Esophagus muscularis mucosa (tissue), 3 donors: ENCODE measurements at regions not wholly inside any gene's neighbourhood (a gene's known extent, or its start where the extent isn't known, plus 50 kb on each side); places are given as distances from the start of the nearest gene placed in this dataset.

Experiments
- POLR2AphosphoS5 ChIP-seq, 2 donors: sonication (generic); formaldehyde crosslinking; IDR thresholded peaks; one replicate each; pipeline ENCODE4 v1.6.1; 2017; ENCODE audit warnings: antibody characterized with exemption in 2 of 2
- TF ChIP-seq, protein P1 (sequence below), 3 experiments: fragments of 200-600 bp in 2 of 3; fragments of 450-650 bp in 1 of 3; sonication (generic) in 2 of 3; IDR thresholded peaks; one replicate each; pipeline ENCODE4 v1.5.1; 2017 to 2019; ENCODE audit warnings: antibody characterized with exemption in 3 of 3, mild to moderate bottlenecking in 2 of 3, moderate library complexity in 1 of 3

DNA sequence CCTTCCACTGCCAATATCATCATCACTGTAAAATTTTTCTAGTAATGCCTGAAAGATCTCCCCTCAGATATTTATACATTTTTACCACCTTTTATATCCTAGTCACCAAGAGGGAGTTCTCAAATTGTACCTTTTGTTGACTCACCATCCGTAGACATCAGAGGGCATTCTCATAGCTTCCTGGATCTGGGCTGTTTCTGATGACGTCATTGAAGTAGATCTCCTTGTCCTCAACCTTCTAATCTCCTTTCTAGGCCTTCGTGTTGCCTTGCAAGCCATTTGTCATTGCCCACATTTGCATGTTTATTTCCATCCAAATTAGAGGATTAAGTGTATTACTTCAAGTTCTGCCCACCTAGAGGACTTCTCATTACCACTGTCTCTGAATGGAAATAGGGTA is 193.4 kb upstream of the NRXN1 start:
- TF ChIP-seq, protein P1, sequence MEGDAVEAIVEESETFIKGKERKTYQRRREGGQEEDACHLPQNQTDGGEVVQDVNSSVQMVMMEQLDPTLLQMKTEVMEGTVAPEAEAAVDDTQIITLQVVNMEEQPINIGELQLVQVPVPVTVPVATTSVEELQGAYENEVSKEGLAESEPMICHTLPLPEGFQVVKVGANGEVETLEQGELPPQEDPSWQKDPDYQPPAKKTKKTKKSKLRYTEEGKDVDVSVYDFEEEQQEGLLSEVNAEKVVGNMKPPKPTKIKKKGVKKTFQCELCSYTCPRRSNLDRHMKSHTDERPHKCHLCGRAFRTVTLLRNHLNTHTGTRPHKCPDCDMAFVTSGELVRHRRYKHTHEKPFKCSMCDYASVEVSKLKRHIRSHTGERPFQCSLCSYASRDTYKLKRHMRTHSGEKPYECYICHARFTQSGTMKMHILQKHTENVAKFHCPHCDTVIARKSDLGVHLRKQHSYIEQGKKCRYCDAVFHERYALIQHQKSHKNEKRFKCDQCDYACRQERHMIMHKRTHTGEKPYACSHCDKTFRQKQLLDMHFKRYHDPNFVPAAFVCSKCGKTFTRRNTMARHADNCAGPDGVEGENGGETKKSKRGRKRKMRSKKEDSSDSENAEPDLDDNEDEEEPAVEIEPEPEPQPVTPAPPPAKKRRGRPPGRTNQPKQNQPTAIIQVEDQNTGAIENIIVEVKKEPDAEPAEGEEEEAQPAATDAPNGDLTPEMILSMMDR (IDR thresholded peaks at IDR 0.05), result no peak
- no peak for TF ChIP-seq POLR2AphosphoS5 (IDR thresholded peaks at IDR 0.05)
